Left ventricle myocardium inferior (tissue), 1 donor: ENCODE measurements at regions not wholly inside any gene's neighbourhood (a gene's known extent, or its start where the extent isn't known, plus 50 kb on each side); places are given as distances from the start of the nearest gene placed in this dataset.
"Not testable (repeated sequence)": the region's sequence is repeated elsewhere in the genome, so short reads cannot be mapped to it uniquely, and the experiment has no call there.

Experiments used
- DNase-seq: peaks from one replicate; pipeline ENCODE4 v3.0.0-alpha.2; 2020
- H3K27ac ChIP-seq: fragments of 200-600 bp; replicated peaks from 2 replicates; pipeline ENCODE4 v1.8.0; 2021
- H3K27me3 ChIP-seq: fragments of 200-600 bp; 2 replicates; pipeline ENCODE4 v1.8.0; 2021; ENCODE audit warnings: low read depth
- H3K36me3 ChIP-seq: fragments of 200-600 bp; 2 replicates; pipeline ENCODE4 v1.8.0; 2021
- H3K4me1 ChIP-seq: fragments of 200-600 bp; 2 replicates; pipeline ENCODE4 v1.8.0; 2021
- H3K4me3 ChIP-seq: fragments of 200-600 bp; 2 replicates; pipeline ENCODE4 v1.8.0; 2021; ENCODE audit warnings: mild to moderate bottlenecking, moderate library complexity
- H3K9me3 ChIP-seq: fragments of 200-600 bp; replicated peaks from 2 replicates; pipeline ENCODE4 v1.8.0; 2021
- CTCF ChIP-seq: fragments of 200-600 bp; IDR thresholded peaks from 2 replicates; pipeline ENCODE4 v1.8.0; 2021; ENCODE audit warnings: antibody characterized with exemption, mild to moderate bottlenecking, borderline replicate concordance
- intact Hi-C: fragments of 100-400 bp; cut with micrococcal nuclease; formaldehyde crosslinking; loops from one replicate; pipeline ENCODE4 v1.11.0; 2022
- donor health status: DM: no; HTN: yes; CAD: no; lungs with severe emphysema.

GRCh38 chr4:87912164-87913004, 63.1 kb upstream of the SPP1 start:
- no peak overlapping the region for H3K4me3 ChIP-seq
- no peaks in the 10 kb centered on the region for H3K9me3 ChIP-seq
- no peak overlapping the region for H3K27ac ChIP-seq
- intact Hi-C loops = no loop called here
- no peaks in the 10 kb centered on the region for H3K27me3 ChIP-seq
- no peaks in the 10 kb centered on the region for H3K36me3 ChIP-seq
- DNase-seq = no peak
- TF ChIP-seq CTCF = no peak
- peaks cover 25% of the 10 kb centered on the region for H3K4me1 ChIP-seq

GRCh38 chr4:87913896-87914295, 61.6 kb upstream of the SPP1 start:
- H3K4me3 ChIP-seq = no peak overlapping the region
- no peaks in the 10 kb centered on the region for H3K9me3 ChIP-seq
- no peak for DNase-seq
- peaks cover 25% of the 10 kb centered on the region for H3K4me1 ChIP-seq
- no peaks in the 10 kb centered on the region for H3K36me3 ChIP-seq
- intact Hi-C loops = no loop called here
- TF ChIP-seq CTCF = no peak
- H3K27ac ChIP-seq = no peak overlapping the region
- no peaks in the 10 kb centered on the region for H3K27me3 ChIP-seq

- H3K9me3 ChIP-seq = no peaks in the 10 kb centered on the region
- intact Hi-C loops = no loop called here
- no peak for DNase-seq
These were observed 59.9 kb upstream of the SPP1 start for GRCh38 chr4:87915621-87916020.

GRCh38 chr4:87916626-87917025, 58.9 kb upstream of the SPP1 start:
- no peak for DNase-seq
- intact Hi-C loops = no loop called here
- TF ChIP-seq CTCF = no peak
- no peaks in the 10 kb centered on the region for H3K27me3 ChIP-seq
- no peaks in the 10 kb centered on the region for H3K36me3 ChIP-seq
- peaks cover 14% of the 10 kb centered on the region for H3K4me1 ChIP-seq
- no peak overlapping the region for H3K4me3 ChIP-seq
- no peak overlapping the region for H3K27ac ChIP-seq
- no peaks in the 10 kb centered on the region for H3K9me3 ChIP-seq

More at GRCh38 chr4:87915621-87916020, 59.9 kb upstream of the SPP1 start:
- Histone ChIP-seq H3K4me1 (peaks cover 24% of the 10 kb centered on the region), H3K4me3 (no peak overlapping the region), H3K27ac (no peak overlapping the region), H3K27me3 (no peaks in the 10 kb centered on the region), H3K36me3 (no peaks in the 10 kb centered on the region)
- no peak for TF ChIP-seq CTCF

- H3K27me3 ChIP-seq, intact Hi-C loops, H3K36me3 ChIP-seq, H3K27ac ChIP-seq, H3K4me3 ChIP-seq, H3K9me3 ChIP-seq, H3K4me1 ChIP-seq, DNase-seq: not testable (repeated sequence)
These were observed 57.6 kb upstream of the SPP1 start for GRCh38 chr4:87917911-87918310.

- no peak overlapping the region for H3K27ac ChIP-seq
- no peaks in the 10 kb centered on the region for H3K4me1 ChIP-seq
- no peak for DNase-seq
- no peak for TF ChIP-seq CTCF
- no peaks in the 10 kb centered on the region for H3K36me3 ChIP-seq
- intact Hi-C loops = no loop called here
- H3K9me3 ChIP-seq = no peaks in the 10 kb centered on the region
- H3K4me3 ChIP-seq = no peak overlapping the region
- no peaks in the 10 kb centered on the region for H3K27me3 ChIP-seq
These were observed 57.0 kb upstream of the SPP1 start for GRCh38 chr4:87918314-87919058.

- intact Hi-C loops, DNase-seq, H3K4me1 ChIP-seq, H3K27me3 ChIP-seq, H3K4me3 ChIP-seq, H3K27ac ChIP-seq, H3K36me3 ChIP-seq, H3K9me3 ChIP-seq: not testable (repeated sequence)
These were observed 56.2 kb upstream of the SPP1 start for GRCh38 chr4:87919304-87919703.
